CD4-positive, alpha-beta T cell treated with Interferon alpha-2 for 1 hour (primary cell): ENCODE measurements at regions not wholly inside any gene's neighbourhood (a gene's known extent, or its start where the extent isn't known, plus 50 kb on each side); places are given as distances from the start of the nearest gene placed in this dataset.

Experiments
- DNase-seq, 2 donors: peaks; one replicate each; pipeline ENCODE4 v3.0.0-alpha.2; 2020 to 2022

- DNase-seq: no peak
These were observed 360.7 kb downstream of the GPM6A start for GRCh38 chr4:175451238-175451965.

GRCh38 chr4:175453456-175453855 is 358.6 kb downstream of the GPM6A start:
- no peak for DNase-seq

- no peak for DNase-seq
These were observed 355.9 kb downstream of the GPM6A start for GRCh38 chr4:175456131-175456530.

GRCh38 chr4:175457956-175458355 is 354.1 kb downstream of the GPM6A start:
- DNase-seq: no peak

GRCh38 chr4:175459571-175459970 is 352.5 kb downstream of the GPM6A start:
- DNase-seq: no peak

GRCh38 chr4:175460414-175460813 is 351.6 kb downstream of the GPM6A start:
- no peak for DNase-seq

GRCh38 chr4:175469514-175469913 is 342.6 kb downstream of the GPM6A start:
- DNase-seq: no peak

- no peak for DNase-seq
These were observed 341.9 kb downstream of the GPM6A start for GRCh38 chr4:175470131-175470530.

GRCh38 chr4:175480404-175480803 is 331.7 kb downstream of the GPM6A start:
- DNase-seq: no peak

- DNase-seq: no peak
These were observed 312.2 kb downstream of the GPM6A start for GRCh38 chr4:175499735-175500352.

GRCh38 chr4:175504318-175504717 is 307.7 kb downstream of the GPM6A start:
- no peak for DNase-seq

- DNase-seq: no peak
These were observed 302.7 kb downstream of the GPM6A start for GRCh38 chr4:175509320-175509719.

- DNase-seq: no peak
These were observed 300.2 kb downstream of the GPM6A start for GRCh38 chr4:175511861-175512260.

- DNase-seq: no peak
These were observed 297.9 kb downstream of the GPM6A start for GRCh38 chr4:175514174-175514573.

- DNase-seq: no peak
These were observed 281.4 kb downstream of the GPM6A start for GRCh38 chr4:175530655-175531054.

GRCh38 chr4:175531405-175532091 is 280.5 kb downstream of the GPM6A start:
- no peak for DNase-seq

- no peak for DNase-seq
These were observed 275.1 kb downstream of the GPM6A start for GRCh38 chr4:175536852-175537453.

- no peak for DNase-seq
These were observed 272.6 kb downstream of the GPM6A start for GRCh38 chr4:175539498-175539897.

- DNase-seq: no peak
These were observed 271.9 kb downstream of the GPM6A start for GRCh38 chr4:175540151-175540550.

GRCh38 chr4:175540732-175541131 is 271.3 kb downstream of the GPM6A start:
- no peak for DNase-seq

GRCh38 chr4:175542786-175543185 is 269.3 kb downstream of the GPM6A start:
- DNase-seq: no peak

- no peak for DNase-seq
These were observed 252.9 kb downstream of the GPM6A start for GRCh38 chr4:175559126-175559525.

- DNase-seq: no peak
These were observed 252.5 kb downstream of the GPM6A start for GRCh38 chr4:175559526-175559925.

GRCh38 chr4:175560604-175561003 is 251.5 kb downstream of the GPM6A start:
- DNase-seq: no peak
